HepG2 (cell line): ENCODE measurements at regions not wholly inside any gene's neighbourhood (a gene's known extent, or its start where the extent isn't known, plus 50 kb on each side); places are given as distances from the start of the nearest gene placed in this dataset.

ENCODE experiments used
- GATAD2A ChIP-seq: IDR thresholded peaks from 2 replicates; pipeline ENCODE4 v1.6.1; 2016
- HNRNPL ChIP-seq: fragments of 200-400 bp; formaldehyde crosslinking; IDR thresholded peaks from 2 replicates; pipeline ENCODE4 v1.6.1; 2017; ENCODE audit warnings: mild to moderate bottlenecking, low read depth, low read length
- IRF9 ChIP-seq: sonication (generic); formaldehyde crosslinking; IDR thresholded peaks from 2 replicates; pipeline ENCODE4 v1.8.0; 2022; ENCODE audit warnings: missing genetic modification reagents, mild to moderate bottlenecking, borderline replicate concordance
- PRDM15 ChIP-seq: sonication (generic); formaldehyde crosslinking; IDR thresholded peaks from 2 replicates; pipeline ENCODE4 v1.4.0; 2020; ENCODE audit warnings: missing genetic modification reagents
- TRAFD1 ChIP-seq: sonication (generic); formaldehyde crosslinking; IDR thresholded peaks from 2 replicates; pipeline ENCODE4 v1.5.1; 2020; ENCODE audit warnings: missing genetic modification reagents, mild to moderate bottlenecking, borderline replicate concordance
- ZHX1 ChIP-seq: sonication (generic); formaldehyde crosslinking; IDR thresholded peaks from 2 replicates; pipeline ENCODE4 v1.8.1; 2022; ENCODE audit warnings: low read depth, mild to moderate bottlenecking, missing genetic modification reagents
- ZNF431 ChIP-seq: sonication (generic); formaldehyde crosslinking; IDR thresholded peaks from 2 replicates; pipeline ENCODE4 v1.9.0; 2022; ENCODE audit warnings: missing genetic modification reagents, low read depth, mild to moderate bottlenecking, borderline replicate concordance
- ZNF446 ChIP-seq: sonication (generic); formaldehyde crosslinking; IDR thresholded peaks from 2 replicates; pipeline ENCODE4 v1.5.0; 2020; ENCODE audit warnings: mild to moderate bottlenecking, missing genetic modification reagents
- ZNF557 ChIP-seq: sonication (generic); formaldehyde crosslinking; IDR thresholded peaks from 2 replicates; pipeline ENCODE4 v1.4.0; 2020; ENCODE audit warnings: missing genetic modification reagents
- ZNF570 ChIP-seq: sonication (generic); formaldehyde crosslinking; IDR thresholded peaks from 2 replicates; pipeline ENCODE4 v1.4.0; 2020; ENCODE audit warnings: mild to moderate bottlenecking, missing genetic modification reagents, borderline replicate concordance
- ZNF709 ChIP-seq: sonication (generic); formaldehyde crosslinking; IDR thresholded peaks from 2 replicates; pipeline ENCODE4 v1.5.0; 2020; ENCODE audit warnings: mild to moderate bottlenecking, missing genetic modification reagents

GRCh38 chr18:24595561-24596031 is 135.2 kb downstream of the HRH4 start (continued):
- TF ChIP-seq ZNF431 = no peak
- no peak for TF ChIP-seq TRAFD1 (CRISPR knock-in tag)
- TF ChIP-seq ZHX1 (CRISPR knock-in tag) = no peak
- TF ChIP-seq GATAD2A (CRISPR knock-in tag) = no peak
- no peak for TF ChIP-seq PRDM15 (CRISPR knock-in tag)
- no peak for TF ChIP-seq ZNF557
- no peak for TF ChIP-seq ZNF709 (CRISPR knock-in tag)
- no peak for TF ChIP-seq ZNF446 (CRISPR knock-in tag)
- no peak for TF ChIP-seq IRF9 (CRISPR knock-in tag)
- no peak for TF ChIP-seq ZNF570
- no peak for TF ChIP-seq HNRNPL
